OCI-LY3 (cell line): ENCODE measurements at regions not wholly inside any gene's neighbourhood (a gene's known extent, or its start where the extent isn't known, plus 50 kb on each side); places are given as distances from the start of the nearest gene placed in this dataset.

ENCODE experiments used
- H2AFZ ChIP-seq: fragments of 200-600, 300-600 bp; shearing (Covaris generic); 2 replicates; pipeline ENCODE4 v1.6.0; 2014; ENCODE audit warnings: antibody characterized with exemption, low read depth, low read length
- H3K27ac ChIP-seq: fragments of 200-600, 300-600 bp; sonication (generic); 2 replicates; pipeline ENCODE4 v1.5.1; 2014; ENCODE audit warnings: mild to moderate bottlenecking, low read length, moderate library complexity, mixed read lengths
- H3K27me3 ChIP-seq: fragments of 200-600, 300-600 bp; sonication (generic); 2 replicates; pipeline ENCODE4 v1.6.1; 2014; ENCODE audit warnings: low read depth, low read length, mixed read lengths
- H3K36me3 ChIP-seq: fragments of 200-600, 300-600 bp; sonication (generic); replicated peaks from 2 replicates; pipeline ENCODE3; 2014; ENCODE audit warnings: low read depth, low read length, mixed read lengths
- H3K4me1 ChIP-seq: fragments of 300-600, 200-600 bp; sonication (generic); 2 replicates; pipeline ENCODE4 v1.6.1; 2014; ENCODE audit warnings: low read length, mixed read lengths
- H3K4me2 ChIP-seq: fragments of 200-600, 300-600 bp; sonication (generic); 2 replicates; pipeline ENCODE4 v1.6.1; 2014; ENCODE audit warnings: low read length, mixed read lengths
- H3K4me3 ChIP-seq: fragments of 300-600, 200-600 bp; sonication (generic); 2 replicates; pipeline ENCODE4 v1.5.1; 2014; ENCODE audit warnings: antibody characterized with exemption, mild to moderate bottlenecking, low read length, moderate library complexity
- H3K79me2 ChIP-seq: fragments of 300-600, 200-600 bp; shearing (Covaris generic); 2 replicates; pipeline ENCODE4 v1.6.1; 2014; ENCODE audit warnings: mild to moderate bottlenecking, low read length, mixed read lengths
- H3K9ac ChIP-seq: fragments of 300-600, 200-600 bp; shearing (Covaris generic); 2 replicates; pipeline ENCODE4 v1.6.0; 2014; ENCODE audit warnings: mild to moderate bottlenecking, low read length, moderate library complexity
- H3K9me3 ChIP-seq: fragments of 200-600, 300-600 bp; shearing (Covaris generic); 2 replicates; pipeline ENCODE4 v1.6.1; 2014; ENCODE audit warnings: low read length, mixed read lengths; ENCODE audit not compliant: insufficient read depth
- H4K20me1 ChIP-seq: fragments of 200-600, 300-600 bp; sonication (generic); 2 replicates; pipeline ENCODE4 v1.6.1; 2016; ENCODE audit warnings: low read length, mixed read lengths; ENCODE audit not compliant: insufficient read depth
- EZH2phosphoT487 ChIP-seq: fragments of 200-600 bp; shearing (Covaris generic); IDR thresholded peaks from 2 replicates; pipeline ENCODE4 v1.6.1; 2018; ENCODE audit warnings: antibody characterized with exemption, mixed run types, low read depth
- TF ChIP-seq, protein P1 (sequence below): fragments of 200-600, 300-600 bp; sonication (generic); IDR thresholded peaks from 2 replicates; pipeline ENCODE4 v1.5.1; 2014; ENCODE audit warnings: antibody characterized with exemption, low read length, low read depth

DNA sequence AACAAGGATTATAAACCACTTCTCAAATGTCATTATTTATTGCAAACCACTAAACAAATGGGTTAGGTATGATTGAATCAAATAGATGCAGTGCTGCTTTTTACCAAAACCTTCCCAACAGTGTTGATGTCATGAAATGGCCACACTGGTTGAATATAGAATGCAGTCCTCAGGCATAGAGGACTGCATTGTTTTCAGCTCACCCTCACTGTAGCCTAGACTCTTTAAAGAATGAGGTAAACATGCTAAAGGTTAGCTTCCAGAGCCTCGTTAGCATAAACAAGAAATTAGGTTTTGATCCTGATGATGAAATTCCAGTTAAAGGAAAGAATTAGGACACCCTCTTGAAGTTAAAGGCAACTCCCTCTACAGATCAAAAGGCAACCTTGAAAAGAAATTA is 224.3 kb downstream of the ALDH8A1 start:
- no peak overlapping the region for H3K9ac ChIP-seq
- no peak overlapping the region for H3K4me3 ChIP-seq
- H2AFZ ChIP-seq = no peak overlapping the region
- no peak overlapping the region for H3K4me2 ChIP-seq
- no peaks in the 10 kb centered on the region for H3K36me3 ChIP-seq
- no peak overlapping the region for H3K27ac ChIP-seq
- TF ChIP-seq, protein P1, sequence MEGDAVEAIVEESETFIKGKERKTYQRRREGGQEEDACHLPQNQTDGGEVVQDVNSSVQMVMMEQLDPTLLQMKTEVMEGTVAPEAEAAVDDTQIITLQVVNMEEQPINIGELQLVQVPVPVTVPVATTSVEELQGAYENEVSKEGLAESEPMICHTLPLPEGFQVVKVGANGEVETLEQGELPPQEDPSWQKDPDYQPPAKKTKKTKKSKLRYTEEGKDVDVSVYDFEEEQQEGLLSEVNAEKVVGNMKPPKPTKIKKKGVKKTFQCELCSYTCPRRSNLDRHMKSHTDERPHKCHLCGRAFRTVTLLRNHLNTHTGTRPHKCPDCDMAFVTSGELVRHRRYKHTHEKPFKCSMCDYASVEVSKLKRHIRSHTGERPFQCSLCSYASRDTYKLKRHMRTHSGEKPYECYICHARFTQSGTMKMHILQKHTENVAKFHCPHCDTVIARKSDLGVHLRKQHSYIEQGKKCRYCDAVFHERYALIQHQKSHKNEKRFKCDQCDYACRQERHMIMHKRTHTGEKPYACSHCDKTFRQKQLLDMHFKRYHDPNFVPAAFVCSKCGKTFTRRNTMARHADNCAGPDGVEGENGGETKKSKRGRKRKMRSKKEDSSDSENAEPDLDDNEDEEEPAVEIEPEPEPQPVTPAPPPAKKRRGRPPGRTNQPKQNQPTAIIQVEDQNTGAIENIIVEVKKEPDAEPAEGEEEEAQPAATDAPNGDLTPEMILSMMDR = no peak
- TF ChIP-seq EZH2phosphoT487 = no peak
- no peaks in the 10 kb centered on the region for H3K27me3 ChIP-seq
- no peaks in the 10 kb centered on the region for H3K9me3 ChIP-seq
- H3K79me2 ChIP-seq = no peaks in the 10 kb centered on the region
- H4K20me1 ChIP-seq = no peaks in the 10 kb centered on the region
- no peaks in the 10 kb centered on the region for H3K4me1 ChIP-seq

DNA sequence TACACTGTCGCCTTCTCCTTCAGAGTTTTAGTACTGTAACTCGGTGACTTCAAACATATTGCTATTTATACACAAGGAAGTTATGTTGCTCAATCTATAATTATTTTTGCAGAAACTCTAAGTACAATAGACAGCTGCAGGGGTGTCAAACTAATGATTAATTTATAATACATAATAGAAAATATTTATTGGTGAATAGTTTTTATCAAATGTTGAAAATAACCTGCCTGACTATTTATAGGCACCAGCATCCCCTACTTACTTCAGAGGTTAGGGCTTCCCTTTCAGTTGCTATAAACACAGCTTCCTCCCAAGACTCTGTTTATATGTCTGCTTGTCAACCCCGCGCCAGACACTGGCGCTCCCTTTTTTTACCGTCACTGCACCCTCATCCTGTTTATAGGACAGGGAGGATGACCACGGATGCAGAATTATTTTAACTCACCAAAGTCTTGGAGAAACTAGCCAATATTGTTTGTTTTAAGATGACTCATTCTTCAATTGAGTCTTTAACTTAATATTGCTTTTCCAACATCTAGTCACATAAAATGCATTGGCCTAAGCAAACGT is 225.0 kb downstream of the ALDH8A1 start:
- Histone ChIP-seq H3K4me2 (no peak overlapping the region), H3K4me3 (no peak overlapping the region), H3K27me3 (no peaks in the 10 kb centered on the region), H3K36me3 (no peaks in the 10 kb centered on the region), H3K4me1 (no peaks in the 10 kb centered on the region), H2AFZ (no peak overlapping the region), H3K27ac (no peak overlapping the region), H3K9me3 (no peaks in the 10 kb centered on the region), H4K20me1 (no peaks in the 10 kb centered on the region), H3K9ac (no peak overlapping the region), H3K79me2 (no peaks in the 10 kb centered on the region)
- no peak for TF ChIP-seq EZH2phosphoT487
- TF ChIP-seq, protein P1 = no peak

DNA sequence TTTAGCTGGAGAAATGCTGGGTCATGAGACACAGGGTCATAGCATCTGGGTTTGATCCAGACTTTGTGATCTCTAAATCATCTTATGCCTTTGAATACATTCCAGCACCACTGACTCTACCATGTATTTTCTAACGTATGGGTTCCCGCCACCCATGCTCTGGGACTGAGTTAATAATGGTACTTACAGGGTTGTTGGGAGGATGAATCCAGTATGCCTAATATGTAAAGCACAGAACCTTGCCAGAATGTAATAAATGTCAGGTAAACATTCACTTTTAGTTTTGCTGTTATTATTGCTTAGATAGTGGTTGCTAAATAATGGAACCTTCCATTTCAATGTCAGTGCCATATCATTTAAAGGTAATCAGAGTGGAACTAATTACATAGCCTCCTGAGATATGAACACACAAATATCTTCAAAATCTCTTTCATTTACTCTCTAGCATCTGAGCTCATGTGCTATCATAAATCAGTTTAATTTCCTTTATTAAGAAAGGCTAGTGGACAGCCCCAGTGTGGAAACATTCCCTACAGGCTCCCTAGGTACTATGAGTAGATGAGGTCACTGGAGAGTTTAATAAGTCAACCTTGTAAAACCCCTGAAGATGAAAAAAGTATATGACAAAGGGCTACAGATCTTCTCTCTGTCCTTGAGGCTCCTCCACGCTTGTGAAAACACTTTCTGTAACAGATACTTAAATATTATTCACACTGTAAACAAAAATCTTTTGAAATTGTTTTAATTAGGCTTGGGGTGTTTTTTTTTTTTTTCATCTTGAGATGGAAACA is 226.6 kb downstream of the ALDH8A1 start:
- Histone ChIP-seq H3K9ac (no peak overlapping the region), H3K79me2 (no peaks in the 10 kb centered on the region), H3K4me1 (no peaks in the 10 kb centered on the region), H3K4me3 (no peak overlapping the region), H3K27me3 (no peaks in the 10 kb centered on the region), H3K4me2 (no peak overlapping the region), H4K20me1 (no peaks in the 10 kb centered on the region), H3K36me3 (no peaks in the 10 kb centered on the region), H3K9me3 (no peaks in the 10 kb centered on the region), H3K27ac (no peak overlapping the region), H2AFZ (no peak overlapping the region)
- TF ChIP-seq EZH2phosphoT487 = no peak
- TF ChIP-seq, protein P1 = no peak

DNA sequence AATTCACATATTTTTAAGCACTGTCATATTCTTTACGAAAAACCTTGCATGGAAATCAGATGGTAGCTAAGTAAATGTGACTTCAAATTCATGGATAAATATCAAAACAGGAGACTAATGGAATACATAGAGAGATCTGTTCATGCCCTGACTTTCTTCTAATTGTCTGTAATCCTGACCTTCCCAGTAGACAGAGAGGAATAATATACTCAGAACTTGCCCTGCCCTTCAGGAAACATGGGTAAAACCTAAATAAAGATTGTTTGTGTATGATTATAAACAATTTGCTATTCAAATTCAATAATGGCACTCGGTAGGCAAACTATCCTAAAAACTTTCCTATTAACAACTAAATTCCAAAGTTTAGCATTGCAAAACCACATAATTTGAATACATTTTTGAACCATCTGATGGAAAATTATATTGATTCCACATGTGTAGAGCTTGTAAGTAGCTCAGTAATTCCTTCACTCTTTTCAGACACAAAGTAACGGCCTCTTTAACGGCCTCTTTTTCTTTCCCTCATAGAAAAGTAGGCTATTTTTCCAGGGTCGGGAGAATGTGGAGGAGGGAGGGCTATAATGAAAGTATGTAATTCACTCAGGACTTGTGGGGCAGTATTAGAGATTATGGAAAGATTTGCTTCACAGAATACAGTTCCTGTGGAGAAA is 227.6 kb downstream of the ALDH8A1 start:
- Histone ChIP-seq H3K4me2 (no peak overlapping the region), H3K27me3 (no peaks in the 10 kb centered on the region), H2AFZ (no peak overlapping the region), H3K27ac (no peak overlapping the region), H3K9ac (no peak overlapping the region), H4K20me1 (no peaks in the 10 kb centered on the region), H3K9me3 (no peaks in the 10 kb centered on the region), H3K36me3 (no peaks in the 10 kb centered on the region), H3K79me2 (no peaks in the 10 kb centered on the region), H3K4me3 (no peak overlapping the region), H3K4me1 (no peaks in the 10 kb centered on the region)
- TF ChIP-seq EZH2phosphoT487 = no peak
